ENCODE measurements at regions not wholly inside any gene's neighbourhood (a gene's known extent, or its start where the extent isn't known, plus 50 kb on each side); places are given as distances from the start of the nearest gene placed in this dataset.

DNA sequence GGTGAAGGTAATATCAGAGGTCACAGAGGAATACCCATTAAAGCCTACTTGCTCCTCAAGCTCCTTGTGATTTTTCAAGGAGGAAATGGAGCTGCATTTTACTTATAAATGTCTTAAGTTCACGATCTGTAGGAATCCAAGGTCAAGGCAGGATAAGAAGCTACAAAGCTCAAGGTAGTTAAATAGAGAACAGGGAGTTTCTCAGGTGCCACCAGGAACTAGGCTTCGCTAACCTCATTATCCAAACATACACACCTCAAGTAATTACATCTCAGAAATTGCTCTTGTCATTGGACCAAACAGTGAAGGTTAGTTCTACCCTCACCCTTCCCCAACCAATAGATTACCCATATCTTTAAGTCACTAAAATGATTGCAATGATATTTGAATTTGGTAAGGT lies 317.4 kb upstream of the HNRNPA3 start:
- TF ChIP-seq, protein P1, sequence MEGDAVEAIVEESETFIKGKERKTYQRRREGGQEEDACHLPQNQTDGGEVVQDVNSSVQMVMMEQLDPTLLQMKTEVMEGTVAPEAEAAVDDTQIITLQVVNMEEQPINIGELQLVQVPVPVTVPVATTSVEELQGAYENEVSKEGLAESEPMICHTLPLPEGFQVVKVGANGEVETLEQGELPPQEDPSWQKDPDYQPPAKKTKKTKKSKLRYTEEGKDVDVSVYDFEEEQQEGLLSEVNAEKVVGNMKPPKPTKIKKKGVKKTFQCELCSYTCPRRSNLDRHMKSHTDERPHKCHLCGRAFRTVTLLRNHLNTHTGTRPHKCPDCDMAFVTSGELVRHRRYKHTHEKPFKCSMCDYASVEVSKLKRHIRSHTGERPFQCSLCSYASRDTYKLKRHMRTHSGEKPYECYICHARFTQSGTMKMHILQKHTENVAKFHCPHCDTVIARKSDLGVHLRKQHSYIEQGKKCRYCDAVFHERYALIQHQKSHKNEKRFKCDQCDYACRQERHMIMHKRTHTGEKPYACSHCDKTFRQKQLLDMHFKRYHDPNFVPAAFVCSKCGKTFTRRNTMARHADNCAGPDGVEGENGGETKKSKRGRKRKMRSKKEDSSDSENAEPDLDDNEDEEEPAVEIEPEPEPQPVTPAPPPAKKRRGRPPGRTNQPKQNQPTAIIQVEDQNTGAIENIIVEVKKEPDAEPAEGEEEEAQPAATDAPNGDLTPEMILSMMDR (IDR thresholded peaks at IDR 0.05), result no peak
- TF ChIP-seq SIN3A (IDR thresholded peaks at IDR 0.05; ENCODE audit: borderline replicate concordance, insufficient read depth, low read depth, low read length), result no peak
- TF ChIP-seq, protein P2, sequence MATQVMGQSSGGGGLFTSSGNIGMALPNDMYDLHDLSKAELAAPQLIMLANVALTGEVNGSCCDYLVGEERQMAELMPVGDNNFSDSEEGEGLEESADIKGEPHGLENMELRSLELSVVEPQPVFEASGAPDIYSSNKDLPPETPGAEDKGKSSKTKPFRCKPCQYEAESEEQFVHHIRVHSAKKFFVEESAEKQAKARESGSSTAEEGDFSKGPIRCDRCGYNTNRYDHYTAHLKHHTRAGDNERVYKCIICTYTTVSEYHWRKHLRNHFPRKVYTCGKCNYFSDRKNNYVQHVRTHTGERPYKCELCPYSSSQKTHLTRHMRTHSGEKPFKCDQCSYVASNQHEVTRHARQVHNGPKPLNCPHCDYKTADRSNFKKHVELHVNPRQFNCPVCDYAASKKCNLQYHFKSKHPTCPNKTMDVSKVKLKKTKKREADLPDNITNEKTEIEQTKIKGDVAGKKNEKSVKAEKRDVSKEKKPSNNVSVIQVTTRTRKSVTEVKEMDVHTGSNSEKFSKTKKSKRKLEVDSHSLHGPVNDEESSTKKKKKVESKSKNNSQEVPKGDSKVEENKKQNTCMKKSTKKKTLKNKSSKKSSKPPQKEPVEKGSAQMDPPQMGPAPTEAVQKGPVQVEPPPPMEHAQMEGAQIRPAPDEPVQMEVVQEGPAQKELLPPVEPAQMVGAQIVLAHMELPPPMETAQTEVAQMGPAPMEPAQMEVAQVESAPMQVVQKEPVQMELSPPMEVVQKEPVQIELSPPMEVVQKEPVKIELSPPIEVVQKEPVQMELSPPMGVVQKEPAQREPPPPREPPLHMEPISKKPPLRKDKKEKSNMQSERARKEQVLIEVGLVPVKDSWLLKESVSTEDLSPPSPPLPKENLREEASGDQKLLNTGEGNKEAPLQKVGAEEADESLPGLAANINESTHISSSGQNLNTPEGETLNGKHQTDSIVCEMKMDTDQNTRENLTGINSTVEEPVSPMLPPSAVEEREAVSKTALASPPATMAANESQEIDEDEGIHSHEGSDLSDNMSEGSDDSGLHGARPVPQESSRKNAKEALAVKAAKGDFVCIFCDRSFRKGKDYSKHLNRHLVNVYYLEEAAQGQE (IDR thresholded peaks at IDR 0.05; ENCODE audit: insufficient read depth in 1 of 2, low read depth in 2 of 2, low read length in 1 of 2), result no peak
